GM18873 (cell line): ENCODE measurements at regions not wholly inside any gene's neighbourhood (a gene's known extent, or its start where the extent isn't known, plus 50 kb on each side); places are given as distances from the start of the nearest gene placed in this dataset.
A peak's percentile ranks its signal among the peaks of the same experiment; 100 is the strongest.

Source experiments
- ATAC-seq: cut with Tn5 transposase; IDR thresholded peaks from one replicate; pipeline ENCODE4 v1.9.1; 2021; ENCODE audit warnings: mild to moderate bottlenecking, moderate library complexity, moderate number of reproducible peaks; ENCODE audit not compliant: unreplicated experiment, low FRiP score

DNA sequence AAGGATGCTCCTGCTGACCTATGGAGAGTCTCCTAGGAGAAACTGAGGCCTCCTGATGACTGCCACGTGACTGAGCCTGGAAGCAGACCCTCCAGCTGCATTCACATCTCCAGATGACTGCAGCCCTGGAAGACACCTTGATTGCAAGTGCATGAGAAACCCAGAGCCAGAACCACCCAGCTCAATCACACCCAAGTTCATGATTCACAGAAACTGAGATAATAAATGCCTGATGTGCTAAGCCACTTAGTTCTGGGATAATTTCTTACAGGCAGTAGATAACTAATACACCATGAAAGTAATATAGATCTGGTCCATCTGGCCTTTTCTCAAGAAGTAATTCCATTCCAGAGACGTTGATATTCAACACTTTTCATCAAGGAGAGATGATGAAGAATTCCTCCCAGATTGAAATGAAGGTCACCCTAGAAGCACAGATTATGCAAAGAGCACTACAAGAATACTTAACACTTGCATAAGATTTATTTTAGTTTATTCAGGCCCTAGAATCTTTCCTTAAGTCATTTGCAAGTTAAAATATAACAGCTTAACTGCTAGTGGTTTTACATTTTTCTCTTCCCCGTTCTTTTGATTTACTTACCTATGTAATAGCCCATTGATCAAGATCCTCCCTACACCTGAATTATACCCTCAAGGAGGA is 208.2 kb upstream of the INHBA start:
- no peak for ATAC-seq

DNA sequence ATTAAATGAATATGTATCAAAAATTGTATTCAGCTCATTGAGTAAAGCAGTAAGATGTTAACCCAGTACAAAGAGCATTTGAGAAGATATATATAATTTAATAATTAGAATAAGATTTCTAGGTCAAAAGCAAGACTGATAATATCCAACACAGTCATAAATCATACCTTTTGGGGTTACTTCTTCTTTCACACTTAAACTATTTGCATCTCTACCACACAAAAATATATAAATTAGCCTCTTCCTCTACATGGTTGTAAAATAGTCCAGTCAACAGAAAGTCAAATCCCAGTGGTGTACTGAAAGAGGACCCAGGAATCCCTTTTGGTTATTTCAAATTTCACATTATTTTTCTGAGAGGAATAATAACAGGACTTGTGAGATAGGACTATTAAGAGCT is 204.6 kb upstream of the INHBA start:
- ATAC-seq: no peak

DNA sequence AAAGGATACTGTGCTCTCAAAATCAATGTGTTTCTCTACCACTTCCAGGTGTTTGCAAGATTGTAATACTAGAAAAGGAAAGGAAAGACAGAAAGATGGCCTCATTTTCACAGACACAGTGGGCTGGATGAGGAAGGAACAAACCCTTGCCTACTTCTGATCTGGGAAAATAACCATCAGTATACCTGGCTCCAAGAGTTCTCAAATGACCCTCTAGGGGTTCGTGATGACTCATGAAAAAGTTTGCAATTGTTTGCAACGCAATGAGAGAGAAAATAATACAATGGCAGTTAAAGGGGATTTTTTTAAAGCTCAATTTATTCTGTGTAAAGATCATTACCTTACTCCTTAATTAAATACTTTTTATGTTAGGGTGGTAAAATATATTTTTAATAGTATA is 197.6 kb upstream of the INHBA start:
- ATAC-seq: no peak

DNA sequence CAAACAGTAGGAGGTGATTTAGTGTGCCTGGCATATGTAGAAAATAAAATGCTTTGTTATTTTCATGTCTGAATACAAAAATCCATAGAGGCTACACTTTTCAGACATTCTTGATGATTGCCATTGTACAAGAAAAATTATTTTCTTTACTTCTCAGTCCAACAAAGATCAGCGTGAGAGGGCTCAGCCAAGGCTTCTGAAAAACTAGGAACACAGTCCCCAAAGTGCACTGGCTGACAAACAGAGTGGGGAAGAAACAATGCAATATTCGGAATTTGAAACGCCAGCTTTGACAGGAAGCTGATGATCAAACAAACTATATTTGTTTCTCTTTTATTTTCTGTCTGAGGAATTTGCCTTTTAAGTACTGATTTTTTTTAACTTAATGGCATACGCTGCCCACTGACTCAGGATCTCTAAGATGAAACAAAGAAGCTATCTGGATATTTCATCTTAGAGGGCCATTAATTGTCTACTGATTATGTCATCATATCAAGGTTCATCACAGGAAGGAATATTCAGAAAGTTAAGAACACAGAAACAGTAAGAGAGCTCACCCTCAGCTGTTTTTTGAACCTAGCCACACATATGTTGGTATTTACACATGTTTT is 197.0 kb upstream of the INHBA start:
- ATAC-seq: no peak

DNA sequence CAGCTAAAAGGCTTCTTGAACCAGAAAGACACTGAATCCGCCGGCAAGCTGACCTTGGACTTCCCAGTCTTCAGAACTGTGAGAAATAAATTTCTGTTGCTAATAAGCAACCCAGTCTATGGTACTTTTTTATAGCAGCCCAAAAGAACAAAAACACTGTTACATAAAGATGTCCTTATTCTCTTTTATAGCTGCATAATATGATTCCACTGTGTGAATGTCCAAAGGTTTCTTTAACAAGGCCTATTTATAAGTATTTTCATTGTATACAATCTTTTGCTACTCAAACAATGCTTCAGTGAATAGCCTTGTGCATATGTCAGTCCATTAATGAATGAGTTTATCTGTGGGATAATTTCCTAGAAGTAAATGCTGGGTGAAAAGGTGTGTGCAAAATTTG is 190.8 kb upstream of the INHBA start:
- ATAC-seq: no peak

DNA sequence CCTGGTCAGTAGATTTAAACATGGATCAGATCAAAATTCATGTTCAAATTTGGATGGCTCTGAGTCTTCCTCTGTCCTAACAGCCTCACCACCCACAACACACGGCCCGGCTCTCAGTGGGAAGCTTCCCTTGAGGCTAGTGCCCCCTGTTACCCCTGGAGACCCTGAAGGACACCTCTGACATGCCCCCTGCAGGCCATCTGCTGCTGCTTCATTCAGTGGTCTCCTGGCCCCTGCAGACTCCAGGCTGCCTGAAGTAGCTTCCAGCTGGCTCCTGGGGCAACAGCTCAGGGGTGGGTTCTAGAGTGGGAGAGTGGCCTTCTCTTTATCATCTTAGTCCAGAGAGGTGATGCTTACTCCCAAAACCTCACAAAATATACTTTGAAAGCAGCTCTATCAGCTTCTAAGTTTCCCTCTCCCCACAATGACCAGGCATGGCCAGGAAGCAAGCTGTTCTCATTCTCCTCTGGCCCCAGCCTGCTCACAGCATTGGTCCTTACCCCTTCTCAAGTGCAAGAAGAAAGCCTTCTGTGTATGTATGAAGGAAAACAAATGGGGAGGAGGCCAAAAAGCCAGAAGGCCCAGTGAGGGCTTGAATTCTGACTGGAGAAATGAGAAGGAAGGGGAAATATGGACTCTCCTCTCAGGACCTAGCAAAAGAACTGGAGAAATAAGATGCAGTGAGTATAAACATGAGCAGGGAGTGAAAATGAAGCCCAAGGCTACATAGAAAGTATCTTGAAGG is 189.6 kb upstream of the INHBA start:
- no peak for ATAC-seq

DNA sequence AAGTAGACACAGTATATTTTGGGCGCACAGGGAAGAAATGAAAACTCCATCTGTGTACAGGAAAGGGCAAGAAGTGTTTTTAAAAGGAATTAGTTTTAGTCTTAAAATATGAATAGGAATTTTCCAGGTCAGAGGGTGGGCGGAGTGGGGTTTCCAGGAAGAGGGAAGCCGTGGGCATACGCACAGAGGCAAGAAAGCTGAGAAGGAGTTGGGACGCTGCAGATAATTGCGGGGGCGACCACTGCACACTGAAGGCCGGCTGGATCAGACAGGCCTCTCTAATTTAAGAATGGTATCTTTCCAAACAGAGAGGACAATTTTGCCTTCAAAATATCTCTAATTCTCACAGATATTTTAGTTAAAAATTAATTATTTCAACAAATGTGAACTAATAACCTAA is 189.1 kb upstream of the INHBA start:
- no peak for ATAC-seq

DNA sequence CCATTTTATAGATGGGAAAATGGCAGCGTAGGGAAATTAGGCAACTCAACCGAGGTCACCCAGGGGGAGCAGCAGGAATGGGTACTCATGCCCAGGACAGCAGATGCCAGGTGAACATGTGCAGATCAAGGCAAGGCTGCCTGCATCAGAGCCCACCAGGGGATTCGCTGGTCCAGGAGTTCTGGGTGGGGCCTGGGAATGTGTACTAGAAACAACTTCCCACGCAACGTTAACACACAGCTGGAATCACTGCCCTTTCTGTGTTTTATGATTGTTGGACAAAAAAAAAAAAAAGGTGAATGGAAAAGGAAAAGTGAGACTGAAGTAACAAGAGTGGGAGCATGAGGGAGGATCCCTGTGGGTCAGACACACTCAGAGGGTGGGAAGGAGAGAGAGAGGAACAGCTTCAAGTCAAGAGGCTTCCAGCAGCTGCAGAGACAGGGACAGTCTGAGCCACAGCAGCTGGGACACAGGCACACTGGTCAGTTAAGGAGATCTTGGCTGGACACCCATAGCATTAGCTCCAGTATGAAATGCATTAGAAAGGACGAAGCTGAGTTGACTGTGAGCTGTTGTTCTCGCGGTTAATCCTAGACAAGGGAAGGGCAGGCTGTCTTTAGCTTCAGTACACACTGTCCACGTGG is 187.9 kb upstream of the INHBA start:
- no peak for ATAC-seq

DNA sequence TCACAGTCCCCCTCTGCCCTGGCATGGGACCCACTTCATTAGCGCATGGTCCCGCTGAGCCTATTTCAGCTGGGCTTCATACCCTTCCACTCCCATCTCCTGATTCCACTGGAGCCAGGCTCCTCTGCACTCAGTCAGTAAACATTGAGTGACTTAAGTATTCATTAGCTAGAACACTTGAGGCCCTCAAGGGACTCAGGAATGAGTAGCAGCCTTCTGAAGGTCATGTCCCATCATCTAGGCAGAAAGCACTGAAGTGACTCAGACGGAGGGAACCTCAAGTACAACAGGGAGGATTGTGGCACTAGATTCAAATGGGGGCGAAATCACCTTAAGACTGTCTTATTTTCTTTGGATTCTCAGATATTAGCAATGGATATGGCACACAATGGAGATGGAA is 186.6 kb upstream of the INHBA start:
- no peak for ATAC-seq

DNA sequence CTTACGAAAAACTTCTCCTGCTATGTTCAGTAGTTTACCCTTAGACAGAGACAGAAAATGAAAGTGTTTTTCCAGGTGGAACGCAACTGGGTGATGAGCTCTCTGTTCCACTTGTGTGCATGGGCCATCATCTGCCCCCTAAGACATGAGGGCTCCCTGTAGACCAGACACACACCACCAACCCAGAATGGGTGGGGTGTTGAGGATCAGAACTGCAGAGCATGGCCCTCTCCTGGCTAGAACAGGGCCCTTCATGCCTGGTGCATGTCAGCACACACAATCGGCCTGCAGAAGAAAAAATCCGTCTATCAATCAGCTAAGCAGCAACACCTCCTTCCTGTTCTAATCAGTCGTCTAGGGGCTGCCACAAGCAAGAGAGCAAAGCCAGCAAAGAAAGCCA is 186.2 kb upstream of the INHBA start:
- no peak for ATAC-seq

DNA sequence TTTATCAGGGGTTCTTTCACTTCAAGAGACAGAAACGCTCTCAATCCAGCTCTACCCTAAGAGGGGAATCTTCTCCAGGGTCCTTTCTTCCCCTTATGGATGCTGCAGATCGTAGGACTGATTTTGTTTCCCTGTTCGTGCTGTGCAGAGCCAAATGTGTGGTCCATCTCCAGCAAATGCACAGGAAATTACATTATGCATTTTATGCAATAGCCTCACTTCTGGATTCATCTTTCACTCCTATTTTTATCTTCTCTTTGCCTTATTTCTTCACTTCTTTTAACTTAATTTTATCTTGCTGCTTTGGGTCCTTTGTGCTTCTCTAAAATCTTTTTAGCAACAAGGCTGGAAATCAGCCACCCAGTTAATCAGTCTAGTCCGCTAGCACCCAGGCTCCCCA is 184.5 kb upstream of the INHBA start:
- no peak for ATAC-seq

DNA sequence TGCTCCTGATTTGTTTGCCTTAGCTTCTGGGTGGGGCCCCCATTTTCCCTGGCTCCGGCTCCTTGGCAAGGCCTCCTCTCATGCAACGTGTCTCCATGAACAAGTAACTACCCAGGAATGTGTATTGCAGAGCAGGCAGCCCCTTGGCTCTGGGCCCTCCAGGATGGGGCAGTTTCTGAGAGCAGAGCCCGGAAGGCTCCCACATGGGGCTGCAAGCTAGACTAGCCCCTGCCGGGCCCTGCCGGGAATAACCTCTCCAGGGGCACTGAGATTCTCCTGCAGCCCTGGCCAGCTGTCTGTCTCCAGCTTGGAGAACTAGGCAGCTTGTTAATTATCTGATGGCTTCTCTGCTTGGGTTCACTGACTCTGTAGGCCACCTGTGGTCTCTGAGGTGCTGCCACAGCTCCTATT is 184.0 kb upstream of the INHBA start:
- ATAC-seq: no peak

DNA sequence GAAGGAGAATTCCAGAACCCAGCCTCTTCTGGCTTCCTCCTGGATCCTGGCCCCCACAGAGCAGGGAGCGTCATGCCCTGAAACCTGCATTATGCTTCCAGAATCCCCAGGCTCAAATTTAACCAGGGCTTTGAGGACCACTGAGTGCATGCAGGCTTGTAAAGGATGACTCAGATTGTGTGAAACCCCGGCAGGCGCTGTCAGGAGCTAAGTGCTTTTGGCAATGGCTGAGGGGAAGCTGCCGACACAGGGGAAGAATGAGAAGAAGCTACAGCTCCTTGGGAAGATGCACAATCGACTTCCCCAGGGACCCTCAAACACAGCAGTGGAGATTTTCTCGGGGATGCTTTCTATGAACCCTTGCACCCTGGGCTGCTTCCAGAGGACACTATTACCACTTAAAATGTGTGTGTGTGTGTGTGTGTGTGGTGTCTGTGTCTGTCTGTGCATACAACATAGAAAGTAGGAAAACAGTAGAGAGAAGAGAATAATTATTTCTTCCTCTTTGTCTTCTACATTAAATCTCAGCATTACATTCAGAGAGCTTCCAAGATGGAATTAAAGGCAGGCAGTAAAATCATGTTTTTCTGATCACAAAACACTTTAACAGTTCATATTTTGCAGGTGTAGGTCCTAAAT is 183.5 kb upstream of the INHBA start:
- ATAC-seq: no peak

DNA sequence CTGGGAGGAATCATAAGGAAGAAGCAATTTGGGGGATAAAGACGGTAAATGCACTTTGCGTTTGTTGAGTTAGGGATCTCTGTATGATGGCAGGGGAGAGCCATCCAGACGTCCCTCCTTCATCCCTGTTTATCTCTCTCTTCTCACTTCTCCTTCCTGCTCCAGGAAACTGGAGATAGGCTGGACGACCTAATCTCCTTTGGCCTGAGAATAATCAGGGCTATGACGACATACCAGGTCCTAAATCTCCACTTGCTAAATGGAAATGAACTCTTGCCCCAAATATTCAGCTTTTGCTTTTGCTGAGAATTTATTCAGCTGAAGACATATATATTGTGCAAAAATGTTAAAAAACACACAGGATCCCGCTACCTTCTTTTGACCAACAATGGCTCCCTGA is 182.9 kb upstream of the INHBA start:
- no peak for ATAC-seq

DNA sequence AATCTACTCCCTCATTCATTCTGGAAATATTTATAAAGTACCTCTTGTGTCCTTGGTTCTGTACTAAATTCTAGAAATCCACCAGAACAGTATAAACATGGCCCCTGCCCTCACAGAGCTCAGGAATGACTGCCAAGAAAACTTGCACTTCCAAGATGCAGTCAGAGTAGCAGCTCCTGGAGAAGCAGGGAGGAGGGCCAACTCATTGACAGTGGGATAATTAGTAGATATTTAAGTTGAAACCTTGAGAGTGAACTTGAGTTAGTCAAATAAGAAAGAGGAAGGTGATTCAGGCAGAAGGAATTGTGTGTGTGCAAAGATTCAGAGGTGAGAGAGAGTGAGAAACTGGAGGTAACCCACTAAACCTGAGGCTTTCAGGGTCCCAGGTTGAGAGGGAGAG is 182.2 kb upstream of the INHBA start:
- no peak for ATAC-seq

DNA sequence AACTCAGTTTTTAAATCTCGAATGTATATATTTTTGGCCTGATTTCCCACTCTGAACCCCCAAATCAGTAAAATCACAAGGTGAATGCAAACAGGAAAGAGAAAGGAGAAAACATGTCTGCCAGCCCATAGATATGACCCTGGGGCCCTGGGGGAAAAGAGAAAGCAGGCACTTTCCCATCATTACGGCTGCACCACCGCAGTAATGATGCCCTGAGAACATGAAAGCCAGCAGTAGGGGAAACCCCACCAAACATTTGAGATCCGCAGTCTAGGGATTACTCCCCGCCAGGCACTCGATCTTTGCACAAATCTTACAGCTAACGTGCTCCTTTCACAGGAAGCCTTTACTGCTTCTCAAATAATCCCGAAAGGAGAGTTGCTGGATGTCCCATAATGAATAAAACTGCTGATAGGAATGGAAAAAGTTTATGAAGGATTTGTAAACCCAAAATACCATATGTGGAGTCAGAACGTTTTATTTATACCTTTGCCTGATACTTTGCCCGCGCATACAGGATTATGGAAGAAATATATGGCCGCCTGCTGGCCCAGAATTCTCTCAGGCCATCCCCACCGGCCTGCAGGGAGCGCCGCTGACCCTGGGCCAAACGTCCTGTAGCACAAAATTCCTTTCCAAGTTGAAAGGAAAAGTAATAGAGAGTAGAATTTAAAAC is 180.0 kb upstream of the INHBA start:
- ATAC-seq: no peak

DNA sequence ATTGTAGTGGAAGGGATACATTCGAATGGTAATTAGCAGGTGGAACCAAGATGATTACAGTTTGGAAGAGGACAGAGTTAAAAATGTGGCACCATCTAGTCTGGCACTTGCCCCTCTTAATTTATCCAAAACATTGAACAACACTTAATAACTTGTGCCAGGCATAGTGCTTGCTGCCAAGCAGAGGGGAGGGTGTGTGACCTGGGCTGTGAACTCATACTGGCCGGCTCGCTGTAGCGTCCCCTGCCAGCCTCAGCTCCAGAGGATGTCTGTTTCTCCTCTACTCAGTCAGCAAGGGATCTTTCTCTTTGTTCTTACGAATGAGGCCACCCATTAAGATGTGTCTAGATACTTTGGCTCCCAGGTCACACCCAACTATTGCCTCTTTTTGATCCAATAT is 179.4 kb upstream of the INHBA start:
- peak; percentile 0 for ATAC-seq

DNA sequence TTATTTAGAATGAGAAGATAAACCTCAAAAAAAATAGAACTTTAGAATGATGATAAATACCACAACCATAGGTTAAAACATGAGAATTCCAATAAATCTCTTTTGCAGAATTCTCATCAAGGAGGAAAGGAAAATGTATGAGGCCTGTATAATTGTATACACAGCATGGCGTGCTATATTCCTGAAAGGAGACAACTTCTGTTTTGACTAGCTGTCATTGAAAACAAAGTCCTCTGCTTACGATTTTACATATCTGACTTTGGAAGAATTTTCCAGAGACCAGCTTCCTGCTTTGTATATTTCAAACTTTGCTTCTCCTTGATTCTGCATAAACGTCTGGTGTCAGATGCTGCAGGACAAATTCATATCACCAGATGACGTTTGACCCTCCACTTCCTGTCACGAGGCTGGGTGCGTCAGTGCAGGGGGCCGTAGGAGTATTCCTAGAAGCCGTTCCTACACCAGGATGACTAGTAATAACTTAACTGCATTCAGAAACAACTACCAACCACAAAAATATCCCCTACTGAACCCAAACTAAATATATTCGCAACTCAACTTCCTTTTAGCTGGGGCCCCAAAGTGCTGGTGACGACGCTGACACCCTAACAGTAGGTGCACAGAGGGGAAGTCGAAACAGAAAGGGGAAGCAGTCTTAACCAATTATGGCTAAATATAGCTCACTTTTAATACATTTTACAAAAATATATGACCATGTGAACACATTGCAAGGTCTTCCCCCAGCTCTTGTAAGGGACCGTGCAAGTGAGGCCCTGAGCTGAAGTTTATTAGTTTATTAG is 178.6 kb upstream of the INHBA start:
- ATAC-seq: peak; percentile 96

DNA sequence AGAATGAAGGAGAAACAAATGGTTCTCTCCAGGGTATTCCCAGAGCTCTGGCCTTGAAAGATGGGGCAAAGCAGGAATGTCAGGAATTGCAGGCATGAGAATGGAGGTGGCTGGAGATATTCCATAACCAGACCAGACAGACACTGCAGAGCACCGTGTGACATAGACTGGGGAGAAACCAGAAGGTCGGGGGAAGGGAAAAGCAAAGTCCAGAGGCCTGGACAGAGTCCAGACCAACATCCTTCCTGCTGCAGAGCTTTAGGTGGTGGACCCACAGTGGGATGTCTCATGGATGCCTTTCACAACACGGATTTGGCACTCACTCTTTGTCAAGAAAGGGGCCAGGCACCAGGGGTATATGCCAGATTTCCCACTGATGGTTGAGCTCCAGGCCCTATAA is 177.2 kb upstream of the INHBA start:
- no peak for ATAC-seq

DNA sequence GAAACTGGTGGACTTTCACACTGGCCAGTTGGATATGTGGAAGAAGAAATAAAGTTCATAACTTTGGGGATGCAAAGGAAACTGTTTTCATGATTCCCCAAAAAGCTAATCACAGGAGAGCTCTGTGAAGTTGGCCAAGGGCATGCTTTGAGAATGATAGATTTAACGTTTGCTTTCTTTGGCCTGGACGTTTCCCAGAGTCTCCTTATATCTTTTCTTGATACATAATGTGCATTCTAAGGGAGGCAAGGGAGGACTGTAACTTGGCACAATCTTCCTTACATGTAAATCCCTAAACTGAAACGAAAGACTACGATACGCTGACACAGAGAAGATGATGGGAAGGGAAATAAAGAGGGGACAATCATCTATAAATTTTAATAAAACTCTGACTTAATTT is 176.5 kb upstream of the INHBA start:
- ATAC-seq: no peak
